Sigmoid colon (tissue), 6 donors: ENCODE measurements at regions not wholly inside any gene's neighbourhood (a gene's known extent, or its start where the extent isn't known, plus 50 kb on each side); places are given as distances from the start of the nearest gene placed in this dataset.

Experiments
- DNase-seq: peaks from one replicate; pipeline ENCODE4 v3.0.0-alpha.2; 2019
- H3K27ac ChIP-seq, 4 donors: fragments of 200-600 bp; sonication (generic); one replicate each; pipeline ENCODE4 v1.5.1; 2016 to 2019; ENCODE audit warnings: mild to moderate bottlenecking in 1 of 4
- H3K27me3 ChIP-seq, 3 donors: fragments of 200-600 bp; sonication (generic); one replicate each; pipeline ENCODE4 v1.5.1; 2019; ENCODE audit warnings: mild to moderate bottlenecking in 1 of 3
- H3K36me3 ChIP-seq, 4 donors: fragments of 200-600 bp; sonication (generic); one replicate each; pipeline ENCODE4 v1.5.1; 2016 to 2019
- H3K4me1 ChIP-seq, 4 donors: fragments of 200-600 bp; sonication (generic); one replicate each; pipeline ENCODE4 v1.5.1; 2017 to 2019
- H3K4me3 ChIP-seq, 4 donors: fragments of 200-600 bp; sonication (generic); one replicate each; pipeline ENCODE4 v1.5.1; 2017 to 2019; ENCODE audit warnings: mild to moderate bottlenecking in 2 of 4, moderate library complexity in 1 of 4
- H3K9me3 ChIP-seq, 4 donors: fragments of 200-600 bp in 3 of 4; sonication (generic) in 3 of 4; one replicate each; pipeline versions ENCODE4 v1.5.1 to v1.6.1; 2013 to 2019
- CTCF ChIP-seq, 4 experiments: fragments of 450-650 bp in 3 of 4; fragments of 200-600 bp in 1 of 4; IDR thresholded peaks; one replicate each; pipeline ENCODE4 v1.5.1; 2016 to 2019; ENCODE audit warnings: antibody characterized with exemption in 4 of 4, mild to moderate bottlenecking in 3 of 4, moderate library complexity in 2 of 4
- EP300 ChIP-seq, 4 donors: sonication (generic); formaldehyde crosslinking; IDR thresholded peaks; one replicate each; pipeline ENCODE4 v1.6.1; 2017; ENCODE audit warnings: antibody characterized with exemption in 4 of 4
- POLR2A ChIP-seq, 2 donors: fragments of 450-650 bp; IDR thresholded peaks; one replicate each; pipeline ENCODE4 v1.6.1; 2016; ENCODE audit warnings: antibody characterized with exemption in 2 of 2, mild to moderate bottlenecking in 2 of 2, moderate library complexity in 2 of 2
- POLR2AphosphoS5 ChIP-seq, 4 donors: sonication (generic); formaldehyde crosslinking; IDR thresholded peaks; one replicate each; pipeline ENCODE4 v1.6.1; 2017; ENCODE audit warnings: antibody characterized with exemption in 4 of 4
- WGBS, 2 donors: extraction: QIAGEN DNeasy Blood & Tissue Kit; methylation state at CpG; one replicate each; pipeline ENCODE4 v1.1.7; 2013; 5-methylcytosine and 5-hydroxymethylcytosine counted together
- intact Hi-C: fragments of 100-400 bp; cut with DNase I; formaldehyde crosslinking; loops from one replicate; pipeline ENCODE4 v1.15.1; 2023
- donor health status: healthy with polysubstance abuse.
- donor health status: healthy.

- Histone ChIP-seq H3K4me1 (peaks cover 0 to 20% (median 18%) of the 10 kb centered on the region in 4 donors), H3K27ac (no peak overlapping the region), H3K9me3 (no peaks in the 10 kb centered on the region), H3K36me3 (no peaks in the 10 kb centered on the region), H3K4me3 (no peak overlapping the region), H3K27me3 (no peaks in the 10 kb centered on the region)
- no peak for DNase-seq
- no peak for TF ChIP-seq POLR2A (IDR thresholded peaks at IDR 0.05)
- TF ChIP-seq CTCF (IDR thresholded peaks at IDR 0.05), result no peak
- no peak for TF ChIP-seq EP300 (IDR thresholded peaks at IDR 0.05)
- no peak for TF ChIP-seq POLR2AphosphoS5 (IDR thresholded peaks at IDR 0.05)
- intact Hi-C loops, result no loop called here
Measured at GRCh38 chr2:190795686-190796085, 84.9 kb upstream of the GLS start.

- TF ChIP-seq CTCF (IDR thresholded peaks at IDR 0.05), result no peak
- no peak for TF ChIP-seq POLR2A (IDR thresholded peaks at IDR 0.05)
- no peak for TF ChIP-seq POLR2AphosphoS5 (IDR thresholded peaks at IDR 0.05)
- no peak for TF ChIP-seq EP300 (IDR thresholded peaks at IDR 0.05)
- H3K9me3 ChIP-seq, result no peaks in the 10 kb centered on the region
- no peaks in the 10 kb centered on the region for H3K27me3 ChIP-seq
- no peak for DNase-seq
- H3K4me1 ChIP-seq, result peaks cover 0 to 3% (median 0%) of the 10 kb centered on the region in 4 donors
- intact Hi-C loops, result loop anchor here (5.0 to 10.0 kb wide), 2 partner anchors 425 to 713 kb away; no protein-coding TSS in a partner anchor
- H3K4me3 ChIP-seq, result no peak overlapping the region
- H3K36me3 ChIP-seq, result no peaks in the 10 kb centered on the region
- H3K27ac ChIP-seq, result no peak overlapping the region
Measured at GRCh38 chr2:190799999-190800398, 80.6 kb upstream of the GLS start.

- no peak for TF ChIP-seq EP300 (IDR thresholded peaks at IDR 0.05)
- TF ChIP-seq POLR2A (IDR thresholded peaks at IDR 0.05), result no peak
- no peak for TF ChIP-seq POLR2AphosphoS5 (IDR thresholded peaks at IDR 0.05)
- no peak for TF ChIP-seq CTCF (IDR thresholded peaks at IDR 0.05)
- Histone ChIP-seq H3K4me3 (no peak overlapping the region), H3K9me3 (no peaks in the 10 kb centered on the region), H3K27me3 (no peaks in the 10 kb centered on the region), H3K36me3 (no peaks in the 10 kb centered on the region), H3K4me1 (peaks cover 0 to 3% (median 0%) of the 10 kb centered on the region in 4 donors), H3K27ac (no peak overlapping the region)
- no peak for DNase-seq
- 28 to 81% methylated on average over 1 of the region's 1 CpG for WGBS, 2 donors
- intact Hi-C loops, result loop anchor here (5.0 to 10.0 kb wide), 2 partner anchors 426 to 713 kb away; no protein-coding TSS in a partner anchor
Measured at GRCh38 chr2:190800528-190800927, 80.1 kb upstream of the GLS start.

GRCh38 chr2:190802129-190802528, 78.5 kb upstream of the GLS start:
- DNase-seq, result no peak
- no peaks in the 10 kb centered on the region for H3K9me3 ChIP-seq
- 83 to 88% methylated on average over 3 of the region's 3 CpGs for WGBS, 2 donors
- H3K4me1 ChIP-seq, result peaks cover 0 to 3% (median 0%) of the 10 kb centered on the region in 4 donors
- no peaks in the 10 kb centered on the region for H3K36me3 ChIP-seq
- no peak for TF ChIP-seq POLR2AphosphoS5 (IDR thresholded peaks at IDR 0.05)
- no peak for TF ChIP-seq EP300 (IDR thresholded peaks at IDR 0.05)
- TF ChIP-seq CTCF (IDR thresholded peaks at IDR 0.05), result no peak
- TF ChIP-seq POLR2A (IDR thresholded peaks at IDR 0.05), result no peak
- intact Hi-C loops, result loop anchor here (5.0 to 10.0 kb wide), 2 partner anchors 427 to 715 kb away; no protein-coding TSS in a partner anchor
- H3K4me3 ChIP-seq, result no peak overlapping the region
- no peak overlapping the region for H3K27ac ChIP-seq
- H3K27me3 ChIP-seq, result no peaks in the 10 kb centered on the region

- 84 to 91% methylated on average over 1 of the region's 1 CpG for WGBS, 2 donors
- Histone ChIP-seq H3K9me3 (no peaks in the 10 kb centered on the region), H3K4me1 (peaks cover 0 to 3% (median 0%) of the 10 kb centered on the region in 4 donors), H3K27ac (no peak overlapping the region), H3K36me3 (no peaks in the 10 kb centered on the region), H3K27me3 (no peaks in the 10 kb centered on the region), H3K4me3 (no peak overlapping the region)
- no peak for DNase-seq
- TF ChIP-seq CTCF (IDR thresholded peaks at IDR 0.05), result no peak
- no peak for TF ChIP-seq POLR2A (IDR thresholded peaks at IDR 0.05)
- TF ChIP-seq EP300 (IDR thresholded peaks at IDR 0.05), result no peak
- TF ChIP-seq POLR2AphosphoS5 (IDR thresholded peaks at IDR 0.05), result no peak
- intact Hi-C loops, result loop anchor here (5.0 to 10.0 kb wide), 2 partner anchors 428 to 715 kb away; no protein-coding TSS in a partner anchor
Measured at GRCh38 chr2:190802626-190803209, 77.9 kb upstream of the GLS start.
